Keratinocyte (primary cell): ENCODE measurements at regions not wholly inside any gene's neighbourhood (a gene's known extent, or its start where the extent isn't known, plus 50 kb on each side); places are given as distances from the start of the nearest gene placed in this dataset.

Experiments
- DNase-seq: peaks from one replicate; pipeline ENCODE4 v3.0.0-alpha.2; 2011; ENCODE audit warnings: low read depth, missing footprints, low spot score
- FAIRE-seq: peaks from 2 replicates; lab custom pipeline; 2011; peaks lifted over from hg19 to GRCh38; lab: Jason Lieb, UNC
- H2AFZ ChIP-seq: 2 replicates; pipeline ENCODE4 v1.6.0; 2012; ENCODE audit warnings: low read length, control low read depth, inconsistent platforms; ENCODE audit not compliant: control insufficient read depth
- H3K27ac ChIP-seq: 2 replicates; pipeline ENCODE4 v1.5.1; 2011; ENCODE audit warnings: low read length; ENCODE audit not compliant: control insufficient read depth, insufficient read depth
- H3K27me3 ChIP-seq: 3 replicates; pipeline ENCODE4 v1.6.0; 2011; ENCODE audit warnings: low read length; ENCODE audit not compliant: control insufficient read depth, insufficient read depth; ENCODE audit errors: extremely low read depth
- H3K36me3 ChIP-seq, 2 experiments: 2 replicates in 1 of 2; 3 replicates in 1 of 2; pipeline ENCODE4 v1.5.1; 2011; ENCODE audit warnings: low read length in 2 of 2, mild to moderate bottlenecking in 1 of 2; ENCODE audit not compliant: control insufficient read depth in 2 of 2, insufficient read depth in 2 of 2; ENCODE audit errors: extremely low read depth in 1 of 2
- H3K4me1 ChIP-seq: 3 replicates; pipeline ENCODE4 v1.5.1; 2011; ENCODE audit warnings: low read length; ENCODE audit not compliant: control insufficient read depth, insufficient read depth; ENCODE audit errors: extremely low read depth
- H3K4me2 ChIP-seq: 3 replicates; pipeline ENCODE4 v1.6.0; 2011; ENCODE audit warnings: low read depth, low read length; ENCODE audit not compliant: control insufficient read depth, insufficient read depth; ENCODE audit errors: extremely low read depth
- H3K4me3 ChIP-seq, 3 experiments: fragments of 200-600 bp in 1 of 3; sonication (generic) in 1 of 3; 2 replicates in 2 of 3; 3 replicates in 1 of 3; pipeline ENCODE4 v1.5.1; 2011 to 2016; ENCODE audit warnings: low read length in 3 of 3, mild to moderate bottlenecking in 3 of 3, control low read depth in 2 of 3, inconsistent platforms in 1 of 3, low read depth in 1 of 3, mixed read lengths in 1 of 3, mixed run types in 1 of 3, moderate library complexity in 1 of 3; ENCODE audit not compliant: control insufficient read depth in 2 of 3, insufficient read depth in 2 of 3; ENCODE audit errors: extremely low read depth in 1 of 3
- H3K79me2 ChIP-seq: 2 replicates; pipeline ENCODE4 v1.6.0; 2012; ENCODE audit warnings: low read length; ENCODE audit not compliant: control insufficient read depth, insufficient read depth
- H3K9ac ChIP-seq: 3 replicates; pipeline ENCODE4 v1.6.0; 2011; ENCODE audit warnings: low read length; ENCODE audit not compliant: control insufficient read depth, insufficient read depth; ENCODE audit errors: extremely low read depth
- H3K9me1 ChIP-seq: 3 replicates; pipeline ENCODE4 v1.6.0; 2011; ENCODE audit warnings: low read length; ENCODE audit not compliant: control insufficient read depth, insufficient read depth; ENCODE audit errors: extremely low read depth
- H3K9me3 ChIP-seq: 2 replicates; pipeline ENCODE4 v1.5.1; 2012; ENCODE audit warnings: low read depth, low read length; ENCODE audit not compliant: control insufficient read depth
- H4K20me1 ChIP-seq: 3 replicates; pipeline ENCODE4 v1.6.0; 2011; ENCODE audit warnings: low read length; ENCODE audit not compliant: control insufficient read depth, insufficient read depth; ENCODE audit errors: extremely low read depth
- CTCF ChIP-seq, 3 experiments: IDR thresholded peaks in 1 of 3; conservative IDR thresholded peaks in 1 of 3; optimal IDR thresholded peaks in 1 of 3; 2 replicates in 2 of 3; 3 replicates in 1 of 3; pipeline versions ENCODE3 to v1.5.1; 2011; ENCODE audit warnings: low read length in 3 of 3, mild to moderate bottlenecking in 3 of 3, moderate library complexity in 2 of 3, control low read depth in 1 of 3, inconsistent platforms in 1 of 3; ENCODE audit not compliant: insufficient read depth in 2 of 3; ENCODE audit errors: extremely low read depth in 1 of 3
- EZH2 ChIP-seq: IDR thresholded peaks from one replicate; pipeline ENCODE4 v1.6.1; 2012; ENCODE audit warnings: inconsistent platforms, mild to moderate bottlenecking, low read length, moderate library complexity
- dilution Hi-C: fragments of 300-500 bp; cut with MboI; formaldehyde crosslinking; loops from one replicate; pipeline ENCODE4 v1.7.0; 2020; ENCODE audit warnings: low sequenced_read_pairs; ENCODE audit not compliant: extremely low pct_ligation_motif_present

- H3K9me3 ChIP-seq = no peaks in the 10 kb centered on the region
- H3K9me1 ChIP-seq = no peaks in the 10 kb centered on the region
- no peak overlapping the region for H3K27ac ChIP-seq
- H3K79me2 ChIP-seq = no peaks in the 10 kb centered on the region
- H4K20me1 ChIP-seq = no peaks in the 10 kb centered on the region
- H3K4me1 ChIP-seq = no peaks in the 10 kb centered on the region
- no peak overlapping the region for H2AFZ ChIP-seq
- no peaks in the 10 kb centered on the region for H3K36me3 ChIP-seq
- H3K4me2 ChIP-seq = no peak overlapping the region
- FAIRE-seq (no peak), DNase-seq (no peak)
- TF ChIP-seq CTCF (optimal IDR thresholded peaks at IDR 0.05 in 1 of 3, IDR thresholded peaks at IDR 0.05 in 1 of 3, conservative IDR thresholded peaks at IDR 0.05 in 1 of 3; ENCODE audit: extremely low read depth in 1 of 3, insufficient read depth in 2 of 3, low read length in 3 of 3) (peak in 2 of 3 experiments; percentile 30 to 45), EZH2 (no peak)
- no peaks in the 10 kb centered on the region for H3K27me3 ChIP-seq
- no peak overlapping the region for H3K9ac ChIP-seq
- dilution Hi-C loops = no loop called here
- H3K4me3 ChIP-seq = no peak overlapping the region
Observed at GRCh38 chr14:30330445-30330844, 228.5 kb upstream of the G2E3 start.

DNA sequence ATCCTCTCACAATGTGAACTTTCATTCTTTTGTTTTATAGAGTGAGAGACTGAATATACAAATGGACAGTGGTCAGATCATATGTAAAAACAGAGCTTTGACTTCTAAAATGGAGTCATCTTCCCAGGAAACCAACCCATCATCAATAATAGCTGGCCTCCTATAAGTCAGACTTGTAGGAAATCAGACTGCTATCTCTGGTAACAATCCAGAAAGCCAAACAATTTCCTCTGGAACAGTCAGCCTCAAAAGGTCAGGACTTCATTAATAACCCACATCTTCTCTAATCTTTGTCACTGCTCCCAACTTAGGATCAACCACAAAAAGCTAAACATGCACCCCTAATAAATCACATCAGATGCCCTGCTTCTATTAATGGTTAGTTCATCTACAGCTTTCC lies 227.9 kb upstream of the G2E3 start:
- DNase-seq (no peak), FAIRE-seq (no peak)
- H3K36me3 ChIP-seq = no peaks in the 10 kb centered on the region
- H3K4me3 ChIP-seq = no peak overlapping the region
- H3K4me1 ChIP-seq = no peaks in the 10 kb centered on the region
- H3K9ac ChIP-seq = no peak overlapping the region
- dilution Hi-C loops = no loop called here
- H3K4me2 ChIP-seq = no peak overlapping the region
- H3K9me1 ChIP-seq = no peaks in the 10 kb centered on the region
- no peaks in the 10 kb centered on the region for H3K79me2 ChIP-seq
- H4K20me1 ChIP-seq = no peaks in the 10 kb centered on the region
- TF ChIP-seq CTCF (optimal IDR thresholded peaks at IDR 0.05 in 1 of 3, IDR thresholded peaks at IDR 0.05 in 1 of 3, conservative IDR thresholded peaks at IDR 0.05 in 1 of 3; ENCODE audit: extremely low read depth in 1 of 3, insufficient read depth in 2 of 3, low read length in 3 of 3) (no peak), EZH2 (no peak)
- no peaks in the 10 kb centered on the region for H3K9me3 ChIP-seq
- H3K27me3 ChIP-seq = no peaks in the 10 kb centered on the region
- H2AFZ ChIP-seq = no peak overlapping the region
- H3K27ac ChIP-seq = no peak overlapping the region
